NT2/D1 (cell line): ENCODE measurements at regions not wholly inside any gene's neighbourhood (a gene's known extent, or its start where the extent isn't known, plus 50 kb on each side); places are given as distances from the start of the nearest gene placed in this dataset.

Experiments used
- SUZ12 ChIP-seq: IDR thresholded peaks from 2 replicates; pipeline ENCODE4 v1.6.1; 2011; ENCODE audit not compliant: insufficient read length, insufficient read depth; ENCODE audit errors: extremely low read depth
- YY1 ChIP-seq: IDR thresholded peaks from 2 replicates; pipeline ENCODE4 v1.6.1; 2011; ENCODE audit not compliant: insufficient read length, insufficient read depth
- ZNF274 ChIP-seq: IDR thresholded peaks from 2 replicates; pipeline ENCODE4 v1.6.1; 2011; ENCODE audit warnings: mild to moderate bottlenecking, low read depth, low read length

DNA sequence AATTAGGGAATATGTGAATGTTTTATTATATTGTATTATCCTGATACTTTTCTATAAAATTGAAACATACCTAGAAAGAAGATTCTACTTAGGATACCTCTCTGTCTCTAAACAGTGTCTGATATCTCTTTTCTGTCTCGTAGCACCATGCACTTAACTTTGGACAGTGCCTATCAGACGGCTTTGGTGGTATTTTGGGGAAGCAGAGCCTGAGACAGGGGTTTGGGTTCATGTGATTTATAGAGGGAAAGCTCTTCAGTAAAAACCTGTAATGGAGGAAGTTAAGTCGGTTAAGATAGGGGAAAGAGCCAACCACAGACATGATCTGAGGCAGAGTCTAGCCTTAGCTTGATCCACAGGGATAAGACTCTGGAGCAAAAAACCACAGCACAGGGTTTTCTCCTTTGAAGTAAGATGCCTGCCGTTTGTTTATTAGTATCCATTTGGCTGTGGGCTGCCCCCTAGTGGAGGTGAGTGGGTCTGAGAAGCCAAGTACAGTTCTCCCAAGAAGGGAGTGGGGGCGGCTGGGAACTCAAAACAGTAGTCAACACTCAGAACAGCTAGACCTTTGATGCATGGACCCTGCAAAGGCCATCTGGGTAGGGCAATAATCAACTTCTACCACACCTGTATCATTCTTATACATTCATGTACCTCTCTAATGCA is 141.2 kb upstream of the ASTN2 start:
- no peak for TF ChIP-seq ZNF274
- TF ChIP-seq SUZ12, result no peak
- no peak for TF ChIP-seq YY1
